A172 (cell line): ENCODE measurements at regions not wholly inside any gene's neighbourhood (a gene's known extent, or its start where the extent isn't known, plus 50 kb on each side); places are given as distances from the start of the nearest gene placed in this dataset.
A peak's percentile ranks its signal among the peaks of the same experiment; 100 is the strongest.
"Not testable (repeated sequence)": the region's sequence is repeated elsewhere in the genome, so short reads cannot be mapped to it uniquely, and the experiment has no call there.

Source experiments
- DNase-seq: peaks from one replicate; pipeline ENCODE4 v3.0.0-alpha.2; 2015; ENCODE audit warnings: low spot score

GRCh38 chr5:103427326-103427725 is 135.3 kb downstream of the NUDT12 start:
- DNase-seq: no peak

DNA sequence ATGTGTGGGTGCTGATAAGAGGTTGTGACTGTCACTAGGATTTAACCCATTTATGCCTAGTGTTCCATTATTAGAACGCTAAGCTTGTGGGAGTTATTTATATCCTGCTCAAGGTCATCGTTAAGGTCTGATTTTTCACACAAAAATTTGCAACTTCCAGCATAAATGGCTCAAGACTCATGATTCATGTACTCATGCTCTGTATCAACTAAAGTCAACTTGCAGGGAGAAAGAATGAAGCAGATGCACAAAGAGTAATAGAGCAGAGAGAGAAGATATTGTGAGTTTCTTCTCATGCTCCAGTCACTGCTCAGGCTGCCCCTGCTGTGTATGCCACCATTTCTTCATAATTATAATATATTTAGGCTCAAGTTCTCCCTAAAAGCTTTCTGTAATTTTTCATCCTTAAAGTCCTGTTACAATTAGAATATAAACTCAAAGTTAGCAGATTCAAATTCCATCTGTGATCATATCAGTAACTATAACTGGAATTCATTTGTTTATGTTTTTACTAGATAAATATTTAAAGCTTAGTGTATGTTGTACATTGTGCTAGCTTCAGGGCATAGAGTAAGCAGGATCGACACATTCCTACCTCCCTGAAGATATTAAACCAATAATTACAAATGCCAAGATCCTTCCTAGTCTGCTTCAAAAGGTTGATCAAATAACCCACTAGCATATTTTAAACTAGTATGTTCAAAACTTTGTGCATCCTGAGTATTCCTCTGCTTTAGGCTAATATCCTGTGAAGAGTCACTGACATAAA is 136.7 kb downstream of the NUDT12 start:
- DNase-seq: no peak

DNA sequence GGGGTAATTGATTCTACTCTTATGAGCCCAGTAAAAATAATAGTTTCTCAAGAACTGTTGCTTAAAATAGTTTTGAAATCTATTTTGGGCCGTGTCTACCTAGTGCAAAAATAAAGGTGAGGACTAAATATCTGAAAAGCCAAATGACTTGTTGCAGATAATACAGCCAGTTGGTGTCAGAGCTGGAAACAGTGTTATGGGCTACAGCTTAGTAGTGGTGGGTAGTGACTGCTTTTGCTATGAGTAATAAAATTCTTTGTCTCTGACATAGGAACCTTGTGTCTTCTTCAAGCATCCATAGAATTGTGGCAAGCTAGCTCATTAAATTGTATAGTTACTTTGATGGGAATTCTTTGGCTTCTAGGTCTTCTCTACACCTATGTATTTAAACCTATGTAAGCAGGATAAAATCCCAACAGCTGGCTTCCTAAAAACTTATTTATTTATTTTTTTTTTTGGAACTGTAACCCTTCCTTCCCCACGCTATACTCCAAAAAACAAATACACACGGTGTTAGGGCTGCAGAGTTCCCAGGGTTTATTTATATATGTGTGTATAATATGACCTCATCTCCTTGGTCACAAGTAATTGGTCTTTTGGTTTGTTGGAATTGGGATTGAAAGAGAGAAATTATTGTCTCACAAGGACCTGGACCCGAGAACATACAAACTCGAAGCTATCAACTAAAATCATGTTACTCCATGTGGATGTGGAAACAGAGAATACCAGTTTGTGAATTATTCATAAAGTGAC is 138.0 kb downstream of the NUDT12 start:
- peak; percentile 7 for DNase-seq

GRCh38 chr5:103424026-103424425 is 138.6 kb downstream of the NUDT12 start:
- no peak for DNase-seq

DNA sequence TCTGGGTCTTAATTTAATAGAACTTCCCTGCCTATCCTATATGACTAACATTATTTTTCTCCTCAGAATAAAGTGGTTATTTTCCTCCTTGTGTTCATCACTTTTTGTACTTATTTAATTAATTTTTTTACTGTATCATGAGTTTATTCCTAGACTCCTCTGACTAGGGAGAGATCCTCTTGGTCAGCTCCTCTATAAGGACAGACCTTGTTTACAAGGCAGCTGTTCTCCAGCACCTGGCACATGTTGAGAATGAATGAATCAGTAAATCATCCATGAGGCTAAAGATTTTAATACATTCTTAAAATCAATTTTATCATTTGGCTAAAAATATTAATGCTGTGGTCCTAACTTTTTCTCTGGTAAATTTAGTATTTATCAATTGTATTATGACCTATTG is 139.8 kb downstream of the NUDT12 start:
- no peak for DNase-seq

- DNase-seq: no peak
These were observed 148.0 kb downstream of the NUDT12 start for GRCh38 chr5:103414604-103415003.

DNA sequence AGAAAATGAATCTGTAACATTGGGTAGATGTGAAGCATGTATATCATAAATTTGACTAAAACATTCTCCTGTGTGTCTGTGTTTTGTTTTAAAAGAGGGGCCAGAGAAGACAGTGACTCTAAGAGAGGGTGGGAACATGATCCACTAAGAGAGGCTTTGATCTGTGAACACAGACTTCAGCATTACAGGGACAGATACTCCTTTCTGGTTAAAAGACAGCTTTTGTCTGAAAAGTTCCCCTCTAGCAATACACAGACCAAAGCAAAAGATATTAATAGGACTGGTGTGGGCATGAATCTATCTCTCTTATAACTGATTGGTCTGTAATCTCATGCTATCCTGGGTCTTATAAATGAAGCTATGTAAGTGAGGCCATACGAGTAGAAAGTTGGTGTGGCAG is 150.9 kb downstream of the NUDT12 start:
- no peak for DNase-seq

GRCh38 chr5:103410172-103410571 is 151.6 kb downstream of the MACIR start:
- DNase-seq: no peak

DNA sequence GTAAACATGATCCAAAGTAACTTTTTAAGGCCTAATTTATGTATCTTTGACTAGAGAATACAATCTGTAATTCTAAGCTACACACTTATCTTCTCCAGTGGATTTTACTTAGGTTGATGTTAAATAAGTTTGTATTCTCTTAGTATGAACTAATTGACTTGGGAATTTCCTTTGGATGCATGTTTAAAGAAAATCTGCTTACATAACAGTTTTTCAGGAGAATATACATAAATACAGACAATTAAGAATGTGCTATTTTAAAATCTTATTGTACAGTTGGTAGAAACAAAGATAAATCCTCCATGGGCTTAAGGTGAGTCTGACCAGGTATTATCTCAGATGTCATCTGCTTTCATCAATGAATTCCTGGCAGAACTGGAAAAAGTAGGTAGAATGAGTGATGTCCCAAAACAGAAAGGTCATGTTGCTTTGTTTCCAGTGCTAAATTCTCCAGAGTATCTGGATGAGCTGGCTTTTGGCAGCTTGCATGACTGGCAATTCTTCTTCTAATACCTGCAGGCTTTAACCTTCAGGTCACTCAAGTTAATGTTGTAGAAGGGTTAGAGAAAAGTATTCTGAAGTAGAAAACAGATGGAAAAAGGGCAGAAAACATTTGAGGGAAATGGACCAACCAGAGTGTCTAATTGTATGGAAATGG is 150.6 kb downstream of the MACIR start:
- no peak for DNase-seq

DNA sequence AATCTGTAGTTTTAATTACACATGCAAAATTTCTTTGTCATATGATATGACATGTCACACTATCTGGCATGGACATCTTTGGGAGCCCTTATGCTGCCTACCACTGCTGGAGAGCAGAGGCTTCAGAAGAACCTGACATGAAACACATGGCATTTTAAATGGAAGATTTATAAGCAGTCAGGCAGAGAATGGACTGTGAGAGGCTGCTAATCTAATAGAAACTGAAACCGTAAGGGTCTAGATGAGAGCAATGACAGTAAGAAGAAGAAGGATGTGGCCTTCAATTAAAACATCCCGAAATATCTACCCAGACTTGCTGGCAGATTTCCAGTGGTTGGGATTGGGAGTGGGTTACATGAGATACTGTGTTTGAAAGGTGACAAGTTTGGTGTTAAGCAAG is 149.8 kb downstream of the MACIR start:
- DNase-seq: no peak

DNA sequence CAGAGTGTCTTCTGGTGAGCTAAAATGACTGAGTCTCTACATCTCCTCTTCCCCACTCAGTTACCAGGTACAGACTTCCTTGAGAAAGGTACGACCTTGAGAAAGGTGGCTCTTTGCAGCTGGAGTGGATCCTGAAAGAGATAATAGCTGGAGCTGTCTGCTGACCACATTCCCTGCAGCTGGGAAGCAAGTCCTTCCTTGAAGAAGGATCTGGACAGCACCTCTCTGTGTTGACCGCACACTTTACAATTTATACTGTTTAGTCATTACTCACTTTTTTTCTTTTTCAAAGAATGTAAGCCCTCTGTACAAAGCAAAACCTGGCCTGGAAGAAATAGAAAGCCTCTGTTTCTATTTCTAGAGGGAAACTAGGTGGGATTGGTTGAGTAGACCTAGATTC is 148.8 kb downstream of the MACIR start:
- DNase-seq: no peak

DNA sequence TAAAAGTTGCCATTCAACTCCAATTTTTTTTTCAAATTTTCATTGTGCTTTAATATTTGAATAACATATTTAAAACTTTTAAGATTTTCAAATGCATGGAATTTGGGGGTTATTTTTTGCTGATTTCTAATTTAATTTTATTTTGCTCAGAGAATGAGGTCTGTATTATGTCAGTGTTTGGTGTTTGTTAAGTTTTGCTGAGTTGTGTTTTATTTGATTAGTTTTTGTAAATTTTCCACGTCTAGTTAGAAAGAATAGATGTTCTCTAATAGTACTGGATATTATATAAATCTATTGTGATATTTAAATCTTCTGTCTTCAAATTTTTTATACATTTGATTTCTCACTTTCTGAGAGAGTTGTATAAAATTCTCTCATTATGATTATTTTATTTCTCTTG is 145.9 kb downstream of the MACIR start:
- DNase-seq: no peak

DNA sequence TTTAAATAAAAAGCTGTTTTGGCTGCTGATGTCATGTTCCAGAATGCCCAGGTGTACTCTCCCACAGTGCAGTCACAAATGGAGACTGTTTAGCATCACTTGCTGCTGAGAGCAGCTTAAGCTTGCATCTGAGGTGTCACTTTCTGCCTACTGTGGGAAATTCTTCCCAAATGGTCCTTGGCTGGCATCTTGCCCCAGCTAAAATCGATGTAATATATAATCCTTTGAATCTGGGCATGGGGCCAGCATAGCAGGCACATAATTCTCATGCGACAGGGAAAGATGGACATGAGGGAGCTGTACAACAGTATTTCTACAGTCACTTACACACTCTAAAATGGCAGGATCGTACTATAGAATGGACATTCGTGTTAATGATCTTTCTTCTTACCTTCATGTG is 144.3 kb downstream of the MACIR start:
- no peak for DNase-seq

GRCh38 chr5:103397739-103398581 is 139.4 kb downstream of the MACIR start:
- DNase-seq: no peak

DNA sequence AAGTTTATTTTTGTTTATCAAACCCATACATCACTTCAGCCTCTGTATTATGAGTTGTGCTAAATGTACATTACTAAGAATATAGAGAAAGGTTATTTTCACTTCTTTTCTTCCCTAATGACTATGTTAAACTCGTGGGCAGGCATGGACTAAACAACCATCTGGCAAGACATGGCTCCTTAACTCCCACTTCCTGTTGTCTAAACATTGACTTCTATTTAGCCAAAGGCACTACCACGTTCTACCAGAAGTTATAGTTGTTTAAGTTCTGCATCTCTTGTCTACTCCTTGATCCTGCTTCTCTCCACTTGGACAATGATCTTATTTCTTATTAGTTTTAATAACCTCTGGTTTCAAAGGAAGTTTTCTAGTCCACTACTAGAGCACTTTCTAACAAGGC is 136.1 kb downstream of the MACIR start:
- DNase-seq: no peak

DNA sequence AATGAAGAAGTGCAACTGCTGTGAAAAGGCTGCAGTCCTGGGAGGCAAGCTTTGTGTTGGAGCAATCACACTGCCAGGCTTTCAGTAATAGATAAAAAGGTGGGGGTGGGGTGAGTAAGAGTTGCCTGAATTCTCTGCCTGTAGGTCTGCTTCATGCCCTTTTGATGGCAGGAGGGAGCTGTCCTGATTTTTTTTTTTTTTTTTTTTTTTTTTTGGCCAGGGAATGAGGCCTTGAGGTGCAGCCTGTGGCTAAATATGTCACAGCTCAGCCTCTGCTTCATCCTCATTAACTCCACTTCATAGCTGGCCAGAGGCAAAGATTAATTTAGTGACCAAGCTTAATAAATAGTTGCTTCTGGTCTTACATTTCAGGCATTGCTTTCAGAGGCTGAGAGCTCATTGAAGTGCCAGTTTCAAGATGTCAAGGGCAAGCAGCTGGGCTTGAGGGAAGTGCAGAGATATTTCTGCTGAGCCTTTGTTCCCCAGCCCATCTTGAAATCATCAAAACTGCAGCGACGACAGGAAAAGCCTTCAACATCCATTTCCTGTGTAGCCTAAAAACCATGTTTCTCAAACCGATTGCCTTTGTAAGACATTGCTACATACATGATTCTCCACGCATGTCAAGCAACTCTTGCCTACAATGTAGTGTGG is 134.7 kb downstream of the MACIR start:
- no peak for DNase-seq

DNA sequence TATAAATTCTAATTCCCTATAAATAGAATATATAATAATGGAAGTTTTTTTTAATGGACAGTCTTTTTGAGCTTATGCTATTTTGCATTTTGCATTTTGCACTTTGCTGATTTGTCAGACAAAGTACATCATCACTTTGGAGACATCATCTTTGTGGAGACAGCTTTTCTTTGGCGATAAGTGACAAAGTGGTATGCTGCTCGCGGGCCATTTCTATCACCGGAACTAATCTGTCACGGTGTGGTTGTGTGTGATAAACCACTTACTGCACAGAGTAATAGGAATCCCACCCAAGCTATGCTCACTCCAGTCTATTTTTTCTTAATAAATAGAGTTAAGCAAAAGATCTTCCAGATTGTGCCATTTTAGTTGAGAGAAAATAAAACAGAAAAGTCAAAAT is 133.1 kb downstream of the MACIR start:
- DNase-seq: no peak

- DNase-seq: no peak
These were observed 131.3 kb downstream of the MACIR start for GRCh38 chr5:103389846-103390245.

DNA sequence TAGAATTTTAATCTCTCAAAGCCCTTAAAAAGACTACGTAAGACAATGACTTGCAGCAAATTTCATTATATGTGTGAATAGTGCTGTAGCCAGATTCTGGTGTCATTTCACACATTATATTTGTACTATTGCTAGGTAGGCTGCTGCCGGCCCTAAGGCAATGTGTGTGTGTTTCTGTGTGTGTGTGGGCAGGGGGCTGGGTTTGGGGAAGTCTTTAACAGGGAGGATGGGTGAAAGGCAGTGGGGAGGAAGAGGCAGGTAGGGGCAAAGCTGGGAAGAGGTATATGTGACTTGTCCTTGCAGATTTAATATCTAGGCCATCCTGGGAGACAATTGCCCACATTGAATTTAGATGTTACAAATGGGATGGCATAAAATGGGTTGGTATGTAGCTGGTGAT is 130.8 kb downstream of the MACIR start:
- DNase-seq: no peak

- DNase-seq: no peak
These were observed 127.2 kb downstream of the MACIR start for GRCh38 chr5:103385722-103386121.

- DNase-seq: not testable (repeated sequence)
These were observed 119.1 kb downstream of the MACIR start for GRCh38 chr5:103377638-103378037.
